Heart right ventricle (tissue), 16 donors: ENCODE measurements at regions not wholly inside any gene's neighbourhood (a gene's known extent, or its start where the extent isn't known, plus 50 kb on each side); places are given as distances from the start of the nearest gene placed in this dataset.

Experiments
- ATAC-seq, 8 donors: fragments of 200-7000 bp; cut with Tn5 transposase; one replicate each; pipeline ENCODE4 v1.9.1; 2020; ENCODE audit warnings: mild to moderate bottlenecking in 8 of 8, moderate library complexity in 8 of 8, moderate number of reproducible peaks in 1 of 8
- DNase-seq, 2 donors: peaks; one replicate each; pipeline ENCODE4 v3.0.0-alpha.2; 2020
- H3K27ac ChIP-seq, 10 donors: fragments of 200-600 bp; sonication (generic) in 2 of 10; one replicate each; pipeline versions ENCODE4 v1.5.0 to v1.8.0; 2020 to 2022; ENCODE audit warnings: mild to moderate bottlenecking in 3 of 10
- H3K27me3 ChIP-seq, 7 donors: fragments of 200-600 bp; one replicate each; pipeline ENCODE4 v1.8.0; 2021 to 2022; ENCODE audit warnings: mild to moderate bottlenecking in 2 of 7
- H3K36me3 ChIP-seq, 9 donors: fragments of 200-600 bp; sonication (generic) in 1 of 9; one replicate each; pipeline versions ENCODE4 v1.5.0 to v1.8.0; 2020 to 2022; ENCODE audit warnings: mild to moderate bottlenecking in 2 of 9
- H3K4me1 ChIP-seq, 9 donors: fragments of 200-600 bp; sonication (generic) in 1 of 9; one replicate each; pipeline versions ENCODE4 v1.5.0 to v1.8.0; 2020 to 2022; ENCODE audit warnings: mild to moderate bottlenecking in 4 of 9
- H3K4me3 ChIP-seq, 10 donors: fragments of 200-600 bp; sonication (generic) in 2 of 10; one replicate each; pipeline versions ENCODE4 v1.5.0 to v1.8.0; 2020 to 2022; ENCODE audit warnings: mild to moderate bottlenecking in 7 of 10, moderate library complexity in 2 of 10
- H3K9me3 ChIP-seq, 11 donors: fragments of 200-600 bp in 10 of 11; sonication (generic) in 2 of 11; one replicate each; pipeline versions ENCODE4 v1.5.0 to v1.8.0; 2013 to 2022; ENCODE audit warnings: mild to moderate bottlenecking in 2 of 11, control low read depth in 1 of 11, moderate library complexity in 1 of 11
- WGBS, 2 donors: extraction: QIAGEN DNeasy Blood & Tissue Kit; methylation state at CpG; one replicate each; pipeline ENCODE4 v1.1.7; 2013; ENCODE audit warnings: inconsistent platforms in 1 of 2; 5-methylcytosine and 5-hydroxymethylcytosine counted together
- intact Hi-C, 10 donors: fragments of 100-400 bp; cut with DNase I; formaldehyde crosslinking; loops; one replicate each; pipeline versions ENCODE4 v1.11.1 to v1.14.2; 2022
- TF ChIP-seq, protein P1 (sequence below), 9 donors: fragments of 200-600 bp; sonication (generic) in 2 of 9; IDR thresholded peaks; one replicate each; pipeline versions ENCODE4 v1.5.0 to v1.8.0; 2021 to 2022; ENCODE audit warnings: antibody characterized with exemption in 9 of 9, mild to moderate bottlenecking in 5 of 9, moderate library complexity in 1 of 9
- donor health status: Arrhythmogenic right ventricular cardiomyopathy.
- donor health status: ischemic (EF 13 %, LVEDD 7.1; RV severe dilation, severe dysfunction).
- donor health status: healthy with polysubstance abuse.
- donor health status: DM: no; HTN: yes; CAD: no.
- donor health status: DM: no; HTN: no; CAD: no.
- donor health status: ischemic (EF 25% LVEDD 6.9; RV normal size, moderate dysfunction).
- donor health status: ischemic (EF 25% LVEDD 5.7; RV mildly dilated, moderate dysfunction).
- donor health status: healthy.
- donor health status: DM: yes; HTN: yes; CAD: no.
- donor health status: Ischemic cardiomyopathy.
- donor health status: ischemic (EF 35%, LVEDD 5.7; RV mildly dilated, moderate dysfunction).
- donor health status: nonischemic (EF 11% LVEDD 7.7; RV severe dilation, severe dysfunction).
- donor health status: DM: yes; HTN: yes; CAD: no.
- donor health status: PGD.
- donor health status: ischemic (EF 29% LVEDD 5.4; RV normal size, mild dysfunction).
- donor health status: nonischemic (EF 23%, LVEDD 6.1; RV moderate dilation, normal function).

DNA sequence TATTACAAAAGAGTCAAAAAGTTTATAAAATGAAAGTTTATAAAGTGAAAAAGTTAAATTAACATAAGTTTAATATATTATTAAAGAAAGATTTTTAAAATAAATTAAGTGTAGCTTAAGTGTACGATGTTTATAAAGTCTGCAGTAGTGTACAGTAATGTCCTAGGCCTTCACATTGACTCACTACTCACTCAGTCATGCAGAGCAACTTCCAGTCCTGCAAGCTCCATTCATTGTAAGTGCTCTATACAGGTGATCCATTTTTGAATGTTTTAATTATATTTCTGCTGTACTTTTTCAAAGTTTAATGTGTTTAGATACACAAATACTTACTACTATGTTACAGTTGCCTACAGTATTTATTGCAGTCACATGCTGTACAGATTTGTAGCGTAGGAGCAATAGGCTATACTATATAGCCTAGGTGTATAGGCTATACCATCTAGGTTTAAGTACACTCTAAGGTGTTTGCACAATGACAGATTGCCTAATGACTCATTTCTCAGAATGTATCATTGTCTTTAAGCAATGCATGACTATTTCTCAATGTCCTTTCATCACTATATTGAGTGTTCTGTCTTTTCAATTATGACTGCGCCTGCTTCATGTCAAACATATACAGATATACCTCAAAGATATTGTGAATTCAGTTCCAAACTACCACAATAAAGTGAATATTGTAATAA, 1110.3 kb upstream of the MAP3K7 start:
- Histone ChIP-seq H3K4me3 (no peak overlapping the region), H3K27ac (no peak overlapping the region), H3K36me3 (no peaks in the 10 kb centered on the region), H3K9me3 (no peaks in the 10 kb centered on the region), H3K4me1 (no peaks in the 10 kb centered on the region), H3K27me3 (no peaks in the 10 kb centered on the region)
- WGBS, 2 donors: 95% methylated on average over 3 of the region's 3 CpGs
- TF ChIP-seq, protein P1, sequence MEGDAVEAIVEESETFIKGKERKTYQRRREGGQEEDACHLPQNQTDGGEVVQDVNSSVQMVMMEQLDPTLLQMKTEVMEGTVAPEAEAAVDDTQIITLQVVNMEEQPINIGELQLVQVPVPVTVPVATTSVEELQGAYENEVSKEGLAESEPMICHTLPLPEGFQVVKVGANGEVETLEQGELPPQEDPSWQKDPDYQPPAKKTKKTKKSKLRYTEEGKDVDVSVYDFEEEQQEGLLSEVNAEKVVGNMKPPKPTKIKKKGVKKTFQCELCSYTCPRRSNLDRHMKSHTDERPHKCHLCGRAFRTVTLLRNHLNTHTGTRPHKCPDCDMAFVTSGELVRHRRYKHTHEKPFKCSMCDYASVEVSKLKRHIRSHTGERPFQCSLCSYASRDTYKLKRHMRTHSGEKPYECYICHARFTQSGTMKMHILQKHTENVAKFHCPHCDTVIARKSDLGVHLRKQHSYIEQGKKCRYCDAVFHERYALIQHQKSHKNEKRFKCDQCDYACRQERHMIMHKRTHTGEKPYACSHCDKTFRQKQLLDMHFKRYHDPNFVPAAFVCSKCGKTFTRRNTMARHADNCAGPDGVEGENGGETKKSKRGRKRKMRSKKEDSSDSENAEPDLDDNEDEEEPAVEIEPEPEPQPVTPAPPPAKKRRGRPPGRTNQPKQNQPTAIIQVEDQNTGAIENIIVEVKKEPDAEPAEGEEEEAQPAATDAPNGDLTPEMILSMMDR (IDR thresholded peaks at IDR 0.05): no peak
- no peak for ATAC-seq
- no peak for DNase-seq
- intact Hi-C loops: no loop called here

DNA sequence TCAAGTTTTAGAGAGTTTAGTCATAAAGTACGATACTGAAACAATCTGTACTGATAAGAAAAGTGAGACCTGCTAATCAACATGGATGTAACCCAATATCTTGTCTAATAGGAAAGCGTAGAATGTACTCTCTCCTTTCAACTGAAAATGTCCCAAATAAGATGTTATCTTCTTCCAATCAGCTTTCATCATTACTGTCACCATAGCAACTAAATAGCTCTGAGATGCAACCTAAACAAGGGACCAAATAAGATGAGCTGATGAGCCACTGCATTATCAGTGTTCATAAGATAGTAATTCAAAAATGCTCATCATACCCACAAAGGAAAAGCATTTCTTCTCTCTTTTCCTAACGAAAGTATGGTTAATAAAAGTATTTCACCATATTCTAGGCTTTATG, 1108.3 kb upstream of the MAP3K7 start:
- H3K9me3 ChIP-seq: no peaks in the 10 kb centered on the region
- WGBS, 2 donors: 77 to 78% methylated on average over 3 of the region's 3 CpGs
- no peak overlapping the region for H3K27ac ChIP-seq
- ATAC-seq: no peak
- TF ChIP-seq, protein P1 (IDR thresholded peaks at IDR 0.05): no peak
- no peak for DNase-seq
- intact Hi-C loops: no loop called here
- no peaks in the 10 kb centered on the region for H3K36me3 ChIP-seq
- no peaks in the 10 kb centered on the region for H3K27me3 ChIP-seq
- no peaks in the 10 kb centered on the region for H3K4me1 ChIP-seq
- H3K4me3 ChIP-seq: no peak overlapping the region

DNA sequence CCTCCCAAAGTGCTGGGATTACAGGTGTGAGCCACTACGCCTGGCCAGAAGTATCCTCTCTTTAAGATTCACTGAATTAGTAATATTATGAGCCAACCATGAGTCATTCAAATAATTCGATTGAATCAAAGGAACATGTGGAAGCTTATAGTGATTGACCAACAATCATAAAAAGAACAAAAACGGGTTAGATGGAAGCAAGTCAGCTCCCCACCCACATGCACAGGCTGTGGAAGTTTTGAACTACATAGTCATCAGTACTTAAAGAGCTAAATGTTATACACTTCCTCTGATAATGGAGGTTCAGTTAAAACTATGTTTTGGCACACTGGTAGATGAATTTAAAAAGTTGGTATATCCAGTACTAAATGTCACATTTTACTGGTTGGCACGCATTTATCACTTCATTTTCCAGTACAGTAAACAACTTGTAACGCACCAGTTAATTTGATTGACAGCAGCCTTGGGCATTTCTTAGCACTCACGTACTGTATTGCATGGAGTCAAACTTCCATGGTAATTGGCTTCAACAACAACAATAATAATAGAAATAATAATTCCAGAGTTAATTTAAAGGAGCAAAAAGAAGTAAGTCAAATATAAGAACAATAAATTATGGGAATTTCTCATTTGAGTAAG, 1107.3 kb upstream of the MAP3K7 start:
- H3K9me3 ChIP-seq: no peaks in the 10 kb centered on the region
- no peaks in the 10 kb centered on the region for H3K4me1 ChIP-seq
- intact Hi-C loops: no loop called here
- H3K4me3 ChIP-seq: no peak overlapping the region
- 80 to 83% methylated on average over 6 of the region's 6 CpGs for WGBS, 2 donors
- TF ChIP-seq, protein P1 (IDR thresholded peaks at IDR 0.05): no peak
- H3K27ac ChIP-seq: no peak overlapping the region
- ATAC-seq (no peak), DNase-seq (no peak)
- H3K27me3 ChIP-seq: no peaks in the 10 kb centered on the region
- no peaks in the 10 kb centered on the region for H3K36me3 ChIP-seq

DNA sequence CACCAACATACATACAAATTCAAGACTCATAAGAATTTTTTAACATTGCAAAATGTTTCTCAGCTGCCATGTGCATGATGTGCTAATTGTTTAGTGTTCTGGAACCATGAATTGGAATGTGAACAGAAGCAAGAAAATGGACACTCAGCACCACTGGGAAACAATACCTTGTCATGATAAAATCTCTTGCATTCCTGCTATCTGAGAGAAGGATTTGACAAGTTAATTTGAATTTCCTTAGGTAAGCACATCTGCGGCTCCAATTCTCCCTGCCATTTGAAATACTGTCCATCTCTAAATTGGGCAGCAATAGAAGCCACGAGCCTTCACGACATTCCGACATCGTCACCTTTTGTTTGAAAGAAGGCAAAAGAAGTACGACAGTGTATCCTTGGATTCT, 1104.6 kb upstream of the MAP3K7 start:
- no peak for ATAC-seq
- TF ChIP-seq, protein P1 (IDR thresholded peaks at IDR 0.05): no peak
- WGBS, 2 donors: 88 to 92% methylated on average over 6 of the region's 6 CpGs
- no peak for DNase-seq
- Histone ChIP-seq H3K27ac (no peak overlapping the region), H3K4me3 (no peak overlapping the region), H3K36me3 (no peaks in the 10 kb centered on the region), H3K4me1 (no peaks in the 10 kb centered on the region), H3K27me3 (no peaks in the 10 kb centered on the region), H3K9me3 (no peaks in the 10 kb centered on the region)
- intact Hi-C loops: no loop called here
